GM21381 (cell line): ENCODE measurements at regions not wholly inside any gene's neighbourhood (a gene's known extent, or its start where the extent isn't known, plus 50 kb on each side); places are given as distances from the start of the nearest gene placed in this dataset.
"Not testable (repeated sequence)": the region's sequence is repeated elsewhere in the genome, so short reads cannot be mapped to it uniquely, and the experiment has no call there.

Experiments used
- ATAC-seq: cut with Tn5 transposase; IDR thresholded peaks from one replicate; pipeline ENCODE4 v1.9.1; 2021; ENCODE audit warnings: mild to moderate bottlenecking, moderate library complexity; ENCODE audit not compliant: unreplicated experiment

DNA sequence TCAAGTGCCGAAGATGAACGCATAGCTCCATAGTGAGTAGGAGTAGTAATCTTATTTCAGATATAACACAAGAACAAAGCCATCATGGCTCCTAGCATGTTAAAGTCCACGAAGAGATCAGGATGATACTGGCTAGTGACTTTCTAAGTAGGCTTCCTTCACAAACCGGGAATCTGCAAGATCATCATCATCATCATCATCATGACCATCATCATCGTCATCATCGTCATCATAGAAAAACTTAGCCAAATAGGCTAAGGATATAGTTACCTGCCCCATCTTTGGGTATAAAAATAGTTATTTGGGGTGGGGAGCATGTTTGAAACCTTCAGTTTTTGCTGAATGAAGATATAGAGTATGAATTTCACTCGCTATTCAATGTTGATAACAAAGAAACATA is 57.9 kb downstream of the PYDC2 start:
- ATAC-seq: no peak

DNA sequence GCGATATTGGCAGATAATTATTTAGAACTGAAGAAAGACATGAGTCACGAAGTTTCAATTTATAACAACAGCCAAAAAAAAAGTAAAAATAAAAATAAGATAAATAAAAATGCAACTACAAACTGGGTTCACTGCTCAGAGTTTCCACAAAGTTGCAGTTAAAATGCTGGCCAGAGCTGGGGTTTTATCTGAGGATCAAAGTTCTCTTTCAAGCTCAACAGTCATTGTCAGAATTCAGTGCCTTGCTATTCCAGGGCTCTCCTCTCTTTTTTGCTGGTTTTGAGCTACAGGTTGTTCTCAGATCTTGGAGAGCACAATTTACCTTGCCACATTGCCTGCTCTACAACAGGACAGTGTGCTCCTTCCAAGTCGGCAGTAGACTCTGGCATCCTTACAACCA is 60.1 kb downstream of the PYDC2 start:
- ATAC-seq: no peak

DNA sequence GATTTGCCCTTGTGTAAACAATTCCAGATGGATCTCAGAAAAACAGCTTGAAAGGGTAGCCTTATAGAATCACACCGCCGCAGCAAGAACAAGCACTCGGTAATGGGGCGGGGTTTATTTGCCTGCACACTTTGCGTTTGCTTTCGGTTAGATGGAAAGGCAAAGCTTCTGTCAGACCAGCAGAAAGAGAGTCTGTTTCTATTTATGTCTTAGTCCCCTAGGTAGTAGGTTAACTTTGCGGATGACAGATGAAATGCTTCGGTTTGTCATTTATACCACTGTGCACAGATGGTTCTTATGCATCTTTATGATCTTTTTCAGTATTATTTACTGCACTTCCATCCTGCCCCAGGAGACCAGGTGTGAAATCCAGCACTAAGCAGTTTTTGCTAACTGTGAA is 62.2 kb downstream of the PYDC2 start:
- ATAC-seq: no peak

DNA sequence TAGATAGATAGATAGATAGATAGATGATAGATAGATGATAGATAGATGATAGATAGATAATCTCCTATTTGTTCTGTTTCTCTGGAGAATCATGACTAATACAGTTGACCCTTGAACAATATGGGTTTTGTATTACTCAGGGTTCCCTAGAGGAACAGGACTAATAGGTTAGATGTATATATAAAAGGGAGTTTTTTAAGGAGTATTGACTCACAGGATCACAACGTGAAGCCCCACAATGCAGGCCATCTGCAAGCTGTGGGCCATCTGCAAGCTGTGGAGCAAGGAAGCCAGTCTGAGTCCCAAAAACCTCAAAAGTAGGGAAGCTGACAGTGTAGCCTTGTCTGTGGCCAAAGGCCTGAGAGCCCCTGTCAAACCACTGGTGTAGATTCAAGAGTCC is 67.6 kb downstream of the PYDC2 start:
- no peak for ATAC-seq

DNA sequence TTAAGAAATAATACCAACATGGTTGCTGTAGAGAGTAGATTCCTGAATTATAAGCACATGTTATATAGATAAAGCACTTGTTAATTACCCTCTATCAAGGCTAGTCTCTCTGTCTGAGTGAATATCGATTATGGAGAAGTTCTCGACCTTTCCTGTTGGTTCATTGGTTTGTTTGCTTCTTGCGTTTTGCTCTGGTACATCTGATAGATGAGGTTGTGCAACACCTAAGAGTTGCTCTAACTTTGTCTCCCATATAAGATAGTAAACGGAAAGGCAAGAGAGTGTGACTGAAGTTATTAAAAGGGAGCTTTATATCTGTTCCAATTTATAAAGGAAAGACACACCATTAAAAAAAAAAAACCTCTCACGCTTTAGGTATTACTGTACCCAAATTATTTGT is 69.0 kb downstream of the PYDC2 start:
- no peak for ATAC-seq

DNA sequence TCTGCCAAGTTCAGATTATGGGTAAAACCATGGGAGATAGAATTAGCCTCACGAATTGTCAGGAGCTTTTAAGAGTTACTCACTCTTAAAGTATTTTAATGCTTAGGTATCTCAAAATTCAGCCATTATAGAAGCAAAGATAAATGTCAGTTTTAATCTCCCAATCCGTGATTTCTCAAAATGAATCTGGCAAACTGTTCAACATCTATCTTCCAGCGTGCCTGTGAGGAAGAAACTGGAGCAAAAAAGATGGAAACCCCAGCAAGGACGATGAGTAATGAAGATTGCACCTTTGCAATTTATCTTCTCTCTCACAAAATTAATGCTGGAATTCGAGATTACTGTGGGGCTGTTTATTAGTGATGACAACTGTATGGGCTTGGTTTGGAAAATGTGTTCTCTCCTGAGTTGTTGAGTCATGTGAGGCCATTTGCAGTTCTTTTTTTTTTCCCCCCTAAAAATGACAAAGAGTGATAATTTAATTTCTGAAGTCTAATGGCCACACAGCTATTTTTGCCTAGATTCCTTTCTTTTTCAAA is 70.5 kb downstream of the PYDC2 start:
- no peak for ATAC-seq

DNA sequence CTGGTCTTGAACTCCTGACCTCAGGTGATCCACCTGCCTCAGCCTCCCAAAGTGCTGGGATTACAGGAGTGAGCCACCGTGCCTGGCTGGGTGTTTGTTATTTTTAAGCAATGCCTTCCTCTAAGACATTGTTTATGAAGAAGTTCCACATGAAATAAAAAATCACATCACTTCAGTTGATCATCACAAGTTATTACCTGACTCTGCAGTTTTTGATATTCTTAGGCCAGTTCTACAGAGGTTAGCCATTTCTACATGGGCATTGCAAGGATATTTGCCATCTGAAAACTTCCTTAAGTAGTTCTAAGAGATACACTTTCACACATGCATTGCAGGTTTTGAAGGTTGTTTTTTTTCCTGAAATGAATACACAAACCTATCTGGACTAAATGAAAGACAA is 82.1 kb downstream of the PYDC2 start:
- ATAC-seq: no peak

DNA sequence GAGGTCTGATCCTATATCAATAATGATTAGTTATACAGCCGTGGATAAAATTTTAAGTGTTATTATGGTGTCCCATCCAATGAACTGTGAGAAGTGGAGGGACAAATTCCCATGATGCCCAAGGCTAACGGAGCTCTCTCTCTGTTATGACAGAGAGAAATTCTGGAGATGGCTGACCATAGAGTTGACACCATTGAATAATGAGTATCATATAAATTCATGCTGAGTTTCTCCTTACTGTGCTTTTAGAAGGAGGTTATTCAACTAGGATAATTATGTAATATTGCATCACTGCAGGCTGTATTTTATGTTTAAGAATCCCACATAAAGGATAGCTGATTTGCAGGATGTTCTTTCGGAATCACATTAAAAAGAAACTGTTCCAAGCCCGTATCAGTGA is 82.9 kb downstream of the PYDC2 start:
- ATAC-seq: no peak

DNA sequence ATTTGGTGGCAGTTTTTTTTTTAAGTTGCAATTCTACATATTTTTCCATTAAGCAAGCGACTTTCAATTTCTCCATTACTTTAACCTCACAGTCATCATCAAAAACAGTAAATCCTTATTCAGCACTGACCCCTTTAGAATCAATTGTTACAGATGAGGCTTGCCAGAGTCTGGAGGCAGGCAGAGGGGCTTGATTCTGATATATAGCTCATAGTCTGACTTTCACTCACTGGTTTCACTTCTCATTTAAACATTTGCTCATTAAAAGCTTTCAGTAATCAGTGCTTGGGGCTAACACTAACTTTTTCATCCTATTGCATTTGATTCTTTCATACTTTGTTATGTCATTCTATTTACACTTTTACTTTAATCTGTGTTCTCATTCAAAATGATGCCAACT is 88.4 kb downstream of the PYDC2 start:
- ATAC-seq: no peak

DNA sequence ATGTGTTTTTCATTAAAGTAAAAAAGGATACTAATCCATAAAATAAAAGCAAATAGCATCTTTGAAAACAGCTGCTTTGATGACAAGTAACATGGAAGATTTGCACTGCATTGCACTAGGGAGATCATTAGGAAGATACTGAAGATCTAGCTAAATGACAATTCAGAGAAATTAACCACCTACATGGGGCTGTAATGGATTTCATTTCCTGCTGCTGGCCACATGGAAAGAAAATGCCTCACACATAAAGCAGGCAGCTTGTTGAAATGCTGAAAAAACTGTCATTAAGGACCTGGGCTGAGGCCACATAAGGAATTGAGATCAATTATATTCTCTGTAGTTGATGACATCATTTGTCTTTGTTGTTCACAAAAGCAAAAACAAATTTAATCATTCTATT is 94.1 kb downstream of the PYDC2 start:
- ATAC-seq: no peak

DNA sequence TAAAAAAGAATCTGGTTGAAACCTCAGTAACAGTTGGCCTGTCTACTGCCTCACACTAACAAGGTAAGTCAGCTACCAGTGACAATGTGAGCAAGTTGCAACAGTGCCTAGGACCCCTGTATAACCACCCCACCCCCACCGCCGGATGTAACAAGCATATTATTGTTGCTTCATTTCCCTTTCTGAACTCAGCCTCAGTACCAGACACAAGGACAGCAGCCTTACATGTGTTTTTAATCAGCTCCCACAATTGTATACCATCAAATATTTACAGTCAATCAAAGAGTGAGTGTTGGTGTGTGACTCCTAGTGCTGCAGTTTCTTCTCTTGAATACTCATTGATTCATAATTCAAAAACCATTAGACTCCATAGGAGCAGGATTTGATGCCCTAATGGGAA is 96.4 kb downstream of the PYDC2 start:
- ATAC-seq: no peak

DNA sequence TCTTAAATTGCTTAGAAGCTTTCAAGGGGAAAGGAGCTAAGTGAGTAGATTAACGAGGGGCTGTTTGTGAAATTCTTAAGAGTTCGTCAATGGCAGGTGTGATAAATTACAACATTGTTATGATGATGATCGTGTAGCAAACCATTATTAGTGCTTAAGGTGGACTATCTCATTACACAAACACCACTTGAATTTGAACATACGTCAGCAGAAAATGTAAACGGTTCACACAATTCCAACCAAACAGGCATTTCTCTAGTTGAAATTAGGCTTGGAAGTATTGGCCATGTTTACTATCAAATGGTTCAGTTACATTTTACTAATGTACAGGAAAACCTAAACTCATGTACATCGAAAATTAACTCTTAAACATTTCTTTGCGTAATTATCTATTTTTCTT is 102.8 kb downstream of the PYDC2 start:
- ATAC-seq: no peak

DNA sequence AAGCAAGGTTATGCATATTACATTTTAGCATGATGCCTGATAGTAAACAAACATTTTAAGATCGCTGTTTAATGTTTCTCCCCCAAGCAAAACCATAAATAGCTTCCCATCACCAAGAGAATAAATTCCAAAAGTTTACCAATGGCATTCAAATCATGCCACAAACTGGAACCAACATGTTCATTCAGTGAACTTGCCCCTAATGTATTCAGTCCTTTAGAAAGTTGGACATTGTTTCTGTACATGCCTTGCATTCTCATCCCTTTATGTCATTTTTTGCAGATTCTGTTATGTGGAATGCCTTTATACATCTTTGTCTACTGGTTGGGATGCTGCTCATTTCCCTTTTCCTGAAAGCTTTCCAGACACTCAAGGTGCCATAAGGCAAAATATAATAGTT is 105.5 kb downstream of the PYDC2 start:
- ATAC-seq: no peak

DNA sequence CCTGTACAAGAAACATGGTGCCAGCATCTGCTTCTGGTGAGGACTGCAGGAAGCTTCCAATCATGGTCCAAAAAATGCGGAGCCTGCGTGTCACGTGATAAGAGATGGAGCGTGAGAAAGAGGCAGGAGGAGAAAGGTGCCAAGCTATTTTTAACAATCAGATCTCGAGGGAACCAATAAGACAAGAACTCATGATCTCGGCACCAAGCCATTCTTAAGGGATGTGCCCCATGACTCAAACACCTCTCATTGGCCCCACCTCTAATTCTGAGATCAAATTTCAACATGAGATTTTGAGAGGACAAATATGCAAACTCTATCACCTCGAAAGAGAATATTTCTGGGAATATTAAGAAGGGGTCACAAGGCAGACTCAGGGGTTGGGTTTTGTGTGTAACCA is 107.2 kb downstream of the PYDC2 start:
- no peak for ATAC-seq

DNA sequence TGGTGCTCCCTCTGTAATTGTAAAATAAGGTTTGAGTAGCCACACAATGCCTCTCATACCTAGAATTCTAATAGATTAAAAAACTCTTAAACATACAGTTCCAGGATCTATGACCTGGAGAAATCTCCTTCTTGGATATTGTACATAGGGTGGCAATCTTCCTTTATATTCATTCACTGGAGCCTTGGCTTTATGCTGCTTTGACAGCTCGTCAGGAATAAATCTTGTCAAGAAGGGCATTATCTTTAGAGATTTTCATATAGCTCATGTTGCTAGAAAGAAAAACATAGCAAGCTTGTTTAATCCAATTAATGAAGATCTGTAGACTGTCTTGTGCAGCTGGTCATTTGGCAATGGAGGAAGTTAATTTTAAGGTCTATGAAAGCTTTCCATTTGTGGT is 131.1 kb downstream of the PYDC2 start:
- ATAC-seq: no peak

DNA sequence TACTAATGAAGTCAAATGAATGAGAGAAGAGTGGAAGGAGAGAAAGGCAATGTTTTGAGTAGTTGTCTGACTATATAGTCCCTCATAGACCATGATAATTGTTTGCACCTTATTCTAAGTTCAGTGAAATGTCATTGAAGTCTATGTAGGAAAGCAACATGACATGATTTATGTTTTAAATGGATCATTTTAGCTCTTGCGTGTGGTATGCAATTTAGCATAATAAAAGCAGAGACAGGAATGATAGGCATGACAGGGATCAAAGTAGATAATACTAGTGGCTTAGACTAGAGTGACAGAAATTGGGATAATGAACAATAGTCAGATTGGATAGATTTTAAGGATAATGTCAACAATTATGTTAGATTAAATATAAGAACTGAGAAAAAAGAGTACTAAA is 132.5 kb downstream of the PYDC2 start:
- no peak for ATAC-seq

DNA sequence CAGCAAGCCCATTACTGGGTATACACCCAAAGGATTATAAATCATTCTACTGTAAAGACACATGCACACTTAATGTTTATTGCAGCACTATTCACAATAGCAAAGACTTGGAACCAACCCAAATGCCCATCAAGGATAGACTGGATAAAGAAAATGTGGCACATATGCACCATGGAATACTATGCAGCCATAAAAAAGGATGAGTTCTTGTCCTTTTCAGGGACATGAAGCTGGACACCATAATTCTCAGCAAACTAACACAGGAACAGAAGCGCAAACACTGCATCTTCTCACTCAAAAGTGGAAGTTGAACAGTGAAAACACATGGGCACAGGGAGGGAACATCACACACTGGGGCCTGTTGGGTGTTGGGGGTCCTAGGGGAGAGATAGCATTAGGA is 154.5 kb downstream of the PYDC2 start:
- not testable (repeated sequence) for ATAC-seq

DNA sequence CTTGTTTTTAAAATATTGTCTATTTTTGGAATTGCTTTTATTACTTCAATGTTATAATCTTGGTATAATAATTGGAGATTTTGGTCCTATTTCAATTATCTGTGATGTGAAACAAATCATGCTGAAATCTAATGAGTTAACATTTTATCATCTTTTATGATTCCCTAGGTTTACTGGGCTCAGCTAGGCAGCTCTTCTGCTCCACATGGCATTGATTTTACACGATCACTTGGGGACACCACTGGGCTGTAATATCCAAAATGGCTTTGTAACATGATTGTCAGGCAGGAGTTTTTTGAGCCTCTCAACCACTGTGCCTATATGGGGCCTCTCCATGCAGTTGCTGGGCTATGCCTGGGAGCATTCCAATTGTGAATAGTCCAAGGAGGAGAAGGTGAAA is 163.3 kb downstream of the PYDC2 start:
- no peak for ATAC-seq

DNA sequence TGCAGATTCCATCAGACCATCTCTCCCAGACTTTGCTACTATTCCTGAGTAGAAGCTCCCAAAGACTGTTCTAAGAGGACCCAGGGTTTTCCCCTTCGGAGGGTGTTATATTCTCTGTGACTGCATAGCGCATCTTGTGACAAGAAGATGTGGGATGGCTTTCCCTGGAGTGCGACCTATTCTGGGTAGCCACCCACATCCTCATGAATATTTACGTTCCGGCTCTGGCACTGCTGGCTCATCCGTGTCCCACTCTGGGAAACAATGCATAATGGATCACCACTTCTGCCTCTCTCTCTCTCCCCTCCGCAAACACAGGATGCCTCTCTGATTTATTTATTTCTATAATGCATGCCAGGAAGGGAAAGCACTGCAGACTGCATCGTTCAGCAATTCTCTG is 166.1 kb downstream of the PYDC2 start:
- no peak for ATAC-seq

DNA sequence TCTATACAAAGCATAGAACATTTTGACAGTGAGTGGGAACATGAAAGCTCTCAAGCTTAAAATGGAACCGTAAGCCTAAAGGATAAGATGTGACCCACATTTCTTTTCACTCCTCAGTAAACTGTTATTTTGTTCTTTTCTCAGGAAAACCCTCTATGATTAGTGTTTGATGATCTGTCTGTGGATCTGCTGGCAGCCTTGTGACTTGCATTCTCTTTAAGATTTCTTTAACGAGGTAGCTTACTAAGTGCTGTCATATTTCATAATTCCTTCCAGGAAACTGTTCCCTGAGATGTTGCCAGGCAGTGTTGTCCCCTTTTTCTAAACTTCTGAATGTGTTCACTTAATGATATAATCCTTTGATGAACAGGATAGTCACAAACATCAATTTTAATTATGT is 167.6 kb downstream of the PYDC2 start:
- no peak for ATAC-seq

DNA sequence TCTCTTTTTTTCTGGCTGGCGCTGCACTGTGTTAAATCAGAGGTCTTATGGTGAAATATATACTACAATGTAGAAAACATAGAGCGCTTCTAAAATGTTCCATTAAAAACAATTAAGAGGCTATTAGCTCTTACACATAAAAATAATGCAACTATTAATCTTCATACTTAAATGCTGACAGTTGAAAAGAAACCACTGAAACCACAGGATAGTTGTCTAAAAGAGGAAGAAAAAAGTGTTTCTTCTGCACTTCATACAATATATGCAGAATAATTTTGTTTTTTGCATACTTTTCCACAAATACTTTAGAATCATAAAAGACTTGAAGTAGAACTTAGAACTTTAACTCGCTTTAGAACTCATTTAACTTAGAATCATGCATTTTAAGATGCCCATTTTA is 170.5 kb downstream of the PYDC2 start:
- no peak for ATAC-seq

DNA sequence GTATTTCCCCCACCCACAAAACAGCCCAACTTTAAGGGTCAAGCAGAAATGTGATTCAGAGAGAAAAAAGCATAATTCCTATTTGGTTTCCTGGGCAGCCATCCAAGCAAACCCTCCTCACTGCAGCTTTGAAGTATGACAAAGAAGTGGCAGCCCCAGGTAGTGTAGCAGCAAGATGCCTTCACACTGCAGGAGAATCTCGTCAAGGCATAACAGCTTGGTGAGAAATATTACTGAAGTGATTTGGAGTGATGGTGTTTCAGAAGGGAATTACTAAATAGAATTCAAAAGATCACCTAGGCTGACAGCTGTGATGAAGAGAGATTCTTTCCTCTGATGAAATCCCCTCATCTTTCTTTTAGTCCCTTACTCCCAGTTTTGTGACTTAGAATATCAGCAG is 173.9 kb downstream of the PYDC2 start:
- ATAC-seq: no peak

DNA sequence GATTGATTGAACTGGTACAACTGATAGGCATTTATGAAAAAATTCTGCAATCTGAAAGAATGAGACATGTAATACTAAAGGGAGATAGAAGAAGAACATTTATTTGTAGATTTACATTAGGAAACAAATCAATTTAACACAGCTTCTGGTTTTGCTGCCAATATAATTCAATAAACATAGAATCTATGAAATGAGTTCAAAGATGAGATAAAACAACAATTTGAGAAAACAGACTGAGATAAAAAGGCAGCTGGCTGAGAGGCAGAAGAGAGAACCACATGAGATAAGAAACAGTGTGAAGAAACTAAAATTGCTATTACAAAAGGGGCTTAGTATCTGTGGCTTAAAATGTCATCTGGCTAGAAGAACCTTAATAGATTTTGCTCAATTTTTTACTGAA is 176.6 kb downstream of the PYDC2 start:
- no peak for ATAC-seq

DNA sequence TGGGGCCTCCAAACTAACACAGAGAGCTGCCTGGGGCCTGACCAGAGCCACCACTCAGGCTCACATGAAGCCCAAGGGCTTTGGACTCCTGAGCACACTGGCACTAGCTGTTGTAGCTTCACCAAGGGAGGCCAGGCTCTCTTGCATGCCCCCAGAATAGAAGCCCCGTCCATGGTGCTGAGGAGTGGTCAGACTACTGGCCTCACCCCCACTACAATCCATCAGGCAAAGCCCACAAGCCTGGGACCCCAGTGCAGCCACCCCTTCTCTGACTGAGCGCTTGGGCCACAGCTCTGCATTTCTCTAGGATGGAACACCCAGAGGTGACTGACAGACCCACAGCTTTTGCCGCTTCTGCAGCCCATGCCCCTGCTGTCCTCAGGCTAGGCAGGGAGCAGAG is 180.8 kb downstream of the PYDC2 start:
- ATAC-seq: no peak
